ENCODE measurements at regions not wholly inside any gene's neighbourhood (a gene's known extent, or its start where the extent isn't known, plus 50 kb on each side); places are given as distances from the start of the nearest gene placed in this dataset.

DNA sequence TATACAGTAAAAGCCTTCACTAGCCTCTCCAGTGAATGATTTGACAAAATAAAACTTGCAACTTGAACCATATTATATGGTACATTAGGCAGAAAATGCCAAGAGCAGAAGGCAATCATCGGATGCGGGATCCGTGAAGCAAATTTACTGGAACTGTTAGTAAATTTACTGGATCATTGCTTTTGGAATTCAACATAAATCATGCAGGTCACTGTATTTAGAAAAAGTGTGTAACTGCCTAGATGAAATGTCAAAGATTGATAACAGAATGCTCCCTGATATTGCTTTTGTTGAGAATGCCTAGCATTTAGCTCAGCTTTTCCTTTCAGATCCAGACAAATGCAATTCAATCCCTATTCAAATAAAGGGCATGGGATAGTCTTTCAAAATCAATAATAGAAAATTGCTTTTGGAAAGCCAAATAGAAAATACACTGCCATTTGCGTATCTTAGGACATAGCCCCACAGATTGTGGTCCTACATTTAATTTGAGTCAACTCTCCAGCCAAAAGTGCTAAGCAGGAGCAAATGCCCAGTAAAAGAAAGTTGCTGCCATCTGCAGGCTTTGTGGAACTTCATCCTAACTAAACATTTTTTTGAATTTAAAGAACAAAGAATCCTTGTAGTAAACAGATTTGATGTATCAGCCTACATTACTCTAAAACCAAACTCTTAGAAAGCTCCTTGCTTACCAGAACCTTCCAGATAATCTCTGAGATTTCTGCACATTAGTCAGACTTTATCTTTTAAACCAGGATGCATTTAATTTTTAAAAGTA lies 109.5 kb upstream of the HSF2 start:
- no peak for TF ChIP-seq CEBPB (IDR thresholded peaks at IDR 0.05)
- TF ChIP-seq NFIC (IDR thresholded peaks at IDR 0.05) = no peak
- TF ChIP-seq EP300 (IDR thresholded peaks at IDR 0.05; ENCODE audit: borderline replicate concordance) = no peak
- TF ChIP-seq ZBTB7A (IDR thresholded peaks at IDR 0.05; ENCODE audit: low read depth) = no peak
- TF ChIP-seq, protein P1, sequence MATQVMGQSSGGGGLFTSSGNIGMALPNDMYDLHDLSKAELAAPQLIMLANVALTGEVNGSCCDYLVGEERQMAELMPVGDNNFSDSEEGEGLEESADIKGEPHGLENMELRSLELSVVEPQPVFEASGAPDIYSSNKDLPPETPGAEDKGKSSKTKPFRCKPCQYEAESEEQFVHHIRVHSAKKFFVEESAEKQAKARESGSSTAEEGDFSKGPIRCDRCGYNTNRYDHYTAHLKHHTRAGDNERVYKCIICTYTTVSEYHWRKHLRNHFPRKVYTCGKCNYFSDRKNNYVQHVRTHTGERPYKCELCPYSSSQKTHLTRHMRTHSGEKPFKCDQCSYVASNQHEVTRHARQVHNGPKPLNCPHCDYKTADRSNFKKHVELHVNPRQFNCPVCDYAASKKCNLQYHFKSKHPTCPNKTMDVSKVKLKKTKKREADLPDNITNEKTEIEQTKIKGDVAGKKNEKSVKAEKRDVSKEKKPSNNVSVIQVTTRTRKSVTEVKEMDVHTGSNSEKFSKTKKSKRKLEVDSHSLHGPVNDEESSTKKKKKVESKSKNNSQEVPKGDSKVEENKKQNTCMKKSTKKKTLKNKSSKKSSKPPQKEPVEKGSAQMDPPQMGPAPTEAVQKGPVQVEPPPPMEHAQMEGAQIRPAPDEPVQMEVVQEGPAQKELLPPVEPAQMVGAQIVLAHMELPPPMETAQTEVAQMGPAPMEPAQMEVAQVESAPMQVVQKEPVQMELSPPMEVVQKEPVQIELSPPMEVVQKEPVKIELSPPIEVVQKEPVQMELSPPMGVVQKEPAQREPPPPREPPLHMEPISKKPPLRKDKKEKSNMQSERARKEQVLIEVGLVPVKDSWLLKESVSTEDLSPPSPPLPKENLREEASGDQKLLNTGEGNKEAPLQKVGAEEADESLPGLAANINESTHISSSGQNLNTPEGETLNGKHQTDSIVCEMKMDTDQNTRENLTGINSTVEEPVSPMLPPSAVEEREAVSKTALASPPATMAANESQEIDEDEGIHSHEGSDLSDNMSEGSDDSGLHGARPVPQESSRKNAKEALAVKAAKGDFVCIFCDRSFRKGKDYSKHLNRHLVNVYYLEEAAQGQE (IDR thresholded peaks at IDR 0.05; ENCODE audit: low read depth) = no peak
- no peak for TF ChIP-seq YY1 (IDR thresholded peaks at IDR 0.05; ENCODE audit: low read depth)
- peak; percentile 67 for TF ChIP-seq RAD21 (IDR thresholded peaks at IDR 0.05; ENCODE audit: low read depth)
- TF ChIP-seq EGR1 (IDR thresholded peaks at IDR 0.05) = no peak
- no peak for TF ChIP-seq TCF12 (IDR thresholded peaks at IDR 0.05; ENCODE audit: low read depth)

Measured in Ishikawa (cell line).